DMS53 (cell line): ENCODE measurements at regions not wholly inside any gene's neighbourhood (a gene's known extent, or its start where the extent isn't known, plus 50 kb on each side); places are given as distances from the start of the nearest gene placed in this dataset.
A peak's percentile ranks its signal among the peaks of the same experiment; 100 is the strongest.
"Not testable (repeated sequence)": the region's sequence is repeated elsewhere in the genome, so short reads cannot be mapped to it uniquely, and the experiment has no call there.

Experiments
- DNase-seq: peaks from one replicate; lab custom pipeline; 2025; lab: John Stamatoyannopoulos, UW

DNA sequence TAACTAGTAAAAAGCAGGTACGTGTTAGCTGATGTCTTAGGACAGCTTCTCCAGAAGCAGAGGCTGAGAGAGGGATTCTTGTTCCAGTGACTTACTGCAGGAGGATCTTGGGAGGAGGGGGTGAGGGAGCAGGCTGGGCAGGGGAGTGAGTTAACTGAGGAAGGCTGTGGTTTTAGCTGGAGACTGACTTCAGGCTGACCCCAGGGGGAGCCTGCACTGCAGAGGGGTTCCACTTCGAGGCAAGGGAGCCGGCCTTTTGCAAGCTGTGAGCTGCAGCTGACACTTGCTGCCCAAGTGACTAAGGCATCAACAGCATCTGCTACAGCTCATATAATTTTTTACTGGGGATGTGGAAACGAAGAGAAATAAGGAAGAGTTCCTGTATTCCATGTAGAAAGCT lies 50.4 kb upstream of the SOD1 start:
- no peak for DNase-seq

DNA sequence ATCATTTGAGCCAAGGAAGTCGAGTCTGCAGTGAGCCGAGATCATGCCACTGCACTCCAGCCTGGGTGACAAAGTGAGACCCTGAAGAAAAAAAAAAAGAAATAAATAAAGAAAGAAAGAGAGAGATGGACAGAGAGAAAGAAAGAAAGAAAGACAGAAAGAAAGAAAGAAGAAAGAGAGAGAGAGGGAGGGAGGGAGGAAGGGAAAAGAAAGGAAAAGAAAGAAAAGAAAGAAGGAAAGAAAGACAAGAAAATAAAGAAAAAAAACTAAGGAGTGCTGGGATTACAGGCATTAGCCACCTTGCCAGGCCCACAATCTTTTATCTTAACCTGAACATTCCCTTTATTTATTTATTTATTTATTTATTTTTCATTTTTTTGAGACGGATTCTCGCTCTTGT lies 51.7 kb upstream of the SOD1 start:
- no peak for DNase-seq

DNA sequence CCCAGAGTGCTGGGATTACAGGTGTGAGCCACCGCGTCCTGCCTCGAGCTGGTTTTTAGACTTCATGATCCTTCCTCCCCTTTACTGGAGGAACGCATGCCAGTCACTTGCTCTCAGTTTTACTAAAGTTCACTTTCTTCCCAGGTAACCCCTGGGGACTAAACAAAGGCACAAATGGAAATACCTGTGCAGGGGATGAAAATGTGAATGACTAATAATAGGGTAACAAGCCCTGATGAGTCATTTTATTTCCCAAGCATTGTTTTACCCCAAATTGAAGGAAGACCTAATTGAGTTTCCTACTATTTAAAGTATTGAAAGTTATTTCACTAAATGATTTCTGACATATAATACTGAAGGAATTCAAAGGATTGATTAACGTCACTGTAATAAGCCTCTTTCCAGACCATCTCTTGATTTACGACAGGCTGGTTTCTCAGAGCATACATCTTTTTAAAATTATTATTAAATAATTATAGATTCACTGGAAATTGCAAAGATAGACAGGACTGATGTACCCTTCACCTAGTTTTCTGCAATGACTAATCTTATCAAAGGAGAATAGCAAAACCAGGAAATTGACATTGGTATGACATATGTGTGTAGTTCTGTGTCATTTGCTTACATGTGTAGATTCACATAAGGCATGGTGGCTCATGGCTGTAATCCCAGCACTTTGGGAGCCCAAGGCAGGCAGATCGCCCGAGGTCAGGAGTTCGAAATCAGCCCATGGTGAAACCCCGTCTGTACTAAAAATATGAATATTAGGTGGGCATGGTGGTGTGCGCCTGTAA lies 53.2 kb upstream of the SOD1 start:
- no peak for DNase-seq

DNA sequence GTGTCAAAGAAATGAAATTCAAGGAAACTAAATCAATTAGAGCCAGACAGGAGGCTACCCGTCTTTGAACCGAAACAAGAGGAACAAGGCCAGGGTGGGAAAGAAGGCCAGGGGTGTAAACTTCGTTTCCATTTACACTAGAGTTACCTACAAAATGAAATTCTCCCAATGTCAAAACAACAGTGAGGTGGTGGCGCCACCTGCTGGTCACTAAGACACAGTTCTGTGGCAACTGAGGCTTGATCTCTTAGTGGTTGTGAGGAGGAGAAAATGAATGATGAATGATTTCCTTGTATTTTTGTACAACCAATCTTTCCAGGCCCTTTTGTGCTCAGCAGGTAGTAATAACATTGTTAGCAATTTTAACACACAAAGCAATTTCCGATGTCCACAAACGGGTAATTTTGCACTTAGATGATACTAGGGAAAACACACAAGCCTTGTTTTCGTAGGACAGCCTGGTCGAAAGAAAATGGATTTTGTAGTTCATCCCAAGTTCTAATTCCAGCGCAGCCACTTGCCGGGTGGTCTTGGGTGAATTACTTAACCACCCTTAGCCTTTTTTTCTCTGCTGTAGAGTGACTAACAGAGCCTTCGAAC lies 54.8 kb upstream of the SOD1 start:
- peak; percentile 78 for DNase-seq

DNA sequence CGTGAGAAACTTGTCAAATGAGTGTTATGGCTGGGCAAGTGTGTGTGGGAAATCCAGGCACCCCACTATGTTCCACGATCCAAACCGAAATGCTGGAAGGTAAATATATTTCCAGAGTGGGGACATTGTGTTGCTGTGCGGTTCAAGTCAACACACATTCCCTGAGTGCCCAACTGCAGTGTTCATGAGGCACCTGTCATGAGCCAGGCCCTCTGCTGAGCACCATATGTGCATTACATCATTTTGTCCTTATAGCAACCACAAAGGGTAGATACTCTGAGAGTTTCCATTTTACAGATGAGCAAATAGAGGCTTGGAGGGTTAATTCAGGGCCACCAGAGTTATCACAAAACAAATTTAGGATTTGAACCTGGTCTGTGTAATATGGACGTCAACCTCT lies 59.9 kb upstream of the SOD1 start:
- DNase-seq, result no peak

DNA sequence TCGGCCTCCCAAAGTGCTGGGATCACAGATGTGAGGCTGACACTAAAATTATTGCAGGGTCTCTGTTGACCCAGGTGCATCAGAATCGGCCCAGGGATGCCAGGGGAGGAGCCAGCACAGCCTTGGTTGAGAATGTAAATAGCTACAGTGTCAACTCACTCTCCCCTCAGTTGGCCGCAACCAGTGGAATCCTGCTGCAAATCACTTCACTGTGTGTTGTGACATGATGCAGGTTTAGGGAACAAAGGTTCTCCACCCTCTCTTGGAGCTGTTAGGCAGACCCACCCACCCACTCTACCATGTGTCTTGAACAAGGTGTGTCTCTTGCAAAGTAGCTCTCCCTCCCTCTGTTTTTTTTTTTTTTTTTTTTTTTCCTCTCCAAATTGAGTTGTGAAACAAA lies 60.5 kb upstream of the SOD1 start:
- DNase-seq, result no peak

DNA sequence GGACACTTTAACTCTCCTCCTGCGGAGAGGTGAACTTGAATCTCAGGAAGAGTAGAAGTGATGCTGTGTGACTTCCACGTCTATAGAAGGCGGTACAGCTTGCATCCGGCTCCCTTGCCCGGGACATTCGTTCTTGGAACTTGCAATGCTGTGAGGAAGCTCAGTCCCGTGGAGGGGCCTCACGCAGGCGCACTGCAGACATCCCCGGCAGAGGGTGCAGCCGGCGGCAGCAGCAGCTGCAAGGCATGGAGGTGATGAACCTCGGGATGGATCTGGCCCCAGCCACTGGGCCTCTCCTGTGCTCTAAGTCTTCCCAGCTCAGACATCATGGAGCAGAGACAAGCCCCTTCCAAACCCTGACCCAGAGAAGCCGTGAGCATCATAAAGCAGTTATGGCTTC lies 61.8 kb upstream of the SOD1 start:
- DNase-seq, result peak; percentile 67

DNA sequence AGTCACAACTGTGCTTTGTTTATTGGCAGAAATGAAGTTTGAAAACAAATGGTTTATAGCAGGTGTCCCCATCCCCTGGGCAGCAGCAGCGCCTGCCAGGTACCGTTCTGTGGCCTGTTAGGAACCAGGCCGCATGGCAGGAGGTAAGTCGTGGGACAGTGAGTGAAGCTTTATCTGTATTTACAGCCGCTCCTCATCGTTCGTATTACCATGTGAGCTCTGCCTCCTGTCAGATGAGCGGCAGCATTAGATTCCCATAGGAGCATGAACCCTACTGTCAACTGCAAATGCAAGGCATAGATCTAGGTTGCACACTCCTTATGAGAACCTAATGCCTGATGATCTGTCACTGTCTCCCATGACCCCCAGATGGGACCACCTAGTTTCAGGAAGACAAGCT lies 63.4 kb upstream of the SOD1 start:
- no peak for DNase-seq

DNA sequence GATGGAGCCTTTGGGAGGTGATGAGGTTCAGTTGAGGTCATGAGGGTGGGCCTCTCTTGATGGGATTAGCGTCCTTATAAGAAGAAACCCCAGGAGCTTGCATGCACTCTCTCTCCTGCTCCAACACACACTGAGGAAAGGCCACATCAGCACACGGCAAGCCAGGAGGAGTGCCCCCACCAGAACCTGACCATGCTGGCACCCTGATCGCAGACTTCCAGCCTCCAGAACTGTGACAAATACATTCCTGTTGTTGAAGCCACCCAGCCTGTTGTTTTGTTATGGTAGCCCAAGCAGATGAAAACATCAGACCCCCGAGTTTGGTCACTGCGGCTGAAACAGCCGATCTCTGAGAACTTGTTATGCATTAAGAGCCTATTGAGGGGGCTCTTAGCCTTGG lies 64.8 kb upstream of the SOD1 start:
- no peak for DNase-seq

DNA sequence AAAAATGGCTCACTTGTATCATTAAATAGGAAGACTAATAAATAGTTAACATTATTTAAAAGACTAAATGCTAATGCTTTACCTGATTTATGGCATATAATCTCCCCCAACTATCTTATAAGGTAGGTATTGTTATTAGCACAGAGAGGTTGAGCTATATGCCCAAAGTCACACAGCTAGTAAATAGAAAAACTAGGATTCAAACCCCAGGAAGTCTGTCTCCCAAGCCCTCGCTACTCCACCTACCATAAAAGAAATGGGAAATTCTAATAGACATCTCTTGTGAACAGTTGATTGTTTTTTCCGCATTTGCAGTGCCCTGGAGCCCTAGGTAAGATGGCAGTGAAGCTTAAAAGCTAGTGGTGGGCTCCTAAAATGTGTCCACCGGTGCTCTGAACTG lies 65.2 kb upstream of the SOD1 start:
- DNase-seq, result no peak

DNA sequence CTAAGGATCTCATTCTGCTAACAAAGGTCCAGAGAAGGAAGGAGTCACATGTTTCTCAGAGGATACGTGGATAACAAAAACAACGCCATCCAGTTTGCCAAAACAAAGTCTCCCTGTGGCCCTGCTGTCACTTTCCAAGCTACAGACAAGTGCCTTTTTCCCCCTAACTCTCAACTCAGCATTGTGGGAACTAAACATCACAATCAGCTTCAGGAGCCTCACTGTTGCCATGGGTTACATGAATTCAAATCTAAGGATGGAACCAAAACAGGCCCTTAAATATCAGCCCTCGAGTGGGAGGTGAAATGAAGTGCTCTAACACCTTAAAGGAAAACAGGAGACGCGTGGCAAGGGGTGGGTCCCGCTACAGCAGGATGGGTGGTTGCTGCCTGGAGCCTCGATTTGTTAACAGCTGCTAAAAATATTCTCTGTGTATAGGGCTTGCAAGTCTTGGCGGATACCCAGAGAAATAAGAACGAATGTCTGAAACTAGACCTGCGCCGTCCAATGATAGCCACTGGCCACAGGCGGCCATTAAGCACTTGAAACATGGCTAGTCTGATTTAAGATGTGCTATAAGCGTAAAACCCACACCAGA lies 66.4 kb upstream of the SOD1 start:
- DNase-seq, result no peak

DNA sequence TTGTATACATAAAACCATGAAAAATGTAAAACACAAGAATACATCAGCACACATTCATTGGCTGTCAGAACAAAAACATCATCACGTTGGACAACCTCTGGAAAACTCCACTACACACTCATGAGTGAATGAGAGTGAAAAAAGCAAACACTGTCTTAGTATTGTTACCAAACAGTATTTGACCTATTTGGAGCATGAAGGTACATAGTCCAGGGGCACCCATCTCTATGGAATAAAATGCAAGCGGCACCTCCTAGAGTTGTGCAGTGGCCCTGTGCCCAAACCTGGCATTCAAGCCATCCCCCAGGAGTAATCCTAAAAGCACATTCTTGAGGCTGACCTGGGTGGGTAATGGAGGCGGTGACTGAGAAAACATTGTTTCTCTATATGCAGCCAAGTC lies 67.0 kb upstream of the SOD1 start:
- DNase-seq, result no peak

DNA sequence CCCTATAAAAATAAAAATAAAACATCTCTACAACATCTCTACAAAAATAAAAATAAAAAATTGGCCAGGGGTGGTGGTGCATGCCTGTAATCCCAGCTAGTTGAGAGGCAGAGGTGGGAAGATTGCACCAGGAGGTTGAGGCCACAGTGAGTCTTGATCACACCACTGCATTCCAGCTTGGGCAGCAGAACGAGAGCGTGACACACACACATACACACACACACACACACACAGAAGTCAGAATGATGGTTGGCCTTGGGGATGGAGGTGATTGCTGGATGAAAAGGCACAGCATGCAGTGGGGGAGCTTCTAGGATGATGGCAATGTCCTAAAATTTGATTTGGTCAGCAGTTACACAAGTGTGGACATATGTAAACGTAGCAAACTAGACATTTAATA lies 69.7 kb upstream of the SOD1 start:
- DNase-seq, result no peak

DNA sequence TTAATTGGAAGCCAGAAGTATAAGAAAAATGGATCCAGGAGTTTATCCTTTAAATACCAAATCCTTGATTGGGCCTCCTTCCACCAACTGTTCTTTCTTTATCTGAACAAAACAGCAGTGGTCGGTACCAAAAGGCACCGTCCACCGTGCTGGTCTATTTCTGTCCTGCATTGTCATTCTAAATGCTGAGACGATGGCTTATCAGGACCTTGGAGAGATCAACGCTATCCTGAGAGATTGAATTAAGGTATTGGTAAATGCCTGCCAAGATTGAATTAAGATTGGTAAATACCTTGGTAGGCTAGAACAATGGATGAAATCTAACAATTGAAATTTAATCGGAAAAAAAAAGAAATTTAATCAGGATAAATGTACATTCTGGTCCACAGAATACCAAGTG lies 73.4 kb upstream of the SOD1 start:
- DNase-seq, result no peak

DNA sequence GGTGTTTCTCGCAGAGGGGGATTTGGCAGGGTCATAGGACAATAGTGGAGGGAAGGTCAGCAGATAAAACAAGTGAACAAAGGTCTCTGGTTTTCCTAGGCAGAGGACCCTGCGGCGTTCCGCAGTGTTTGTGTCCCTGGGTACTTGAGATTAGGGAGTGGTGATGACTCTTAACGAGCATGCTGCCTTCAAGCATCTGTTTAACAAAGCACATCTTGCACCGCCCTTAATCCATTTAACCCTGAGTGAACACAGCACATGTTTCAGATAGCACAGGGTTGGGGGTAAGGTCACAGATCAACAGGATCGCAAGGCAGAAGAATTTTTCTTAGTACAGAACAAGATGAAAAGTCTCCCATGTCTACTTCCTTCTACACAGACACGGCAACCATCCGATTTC lies 75.6 kb upstream of the SOD1 start:
- not testable (repeated sequence) for DNase-seq

DNA sequence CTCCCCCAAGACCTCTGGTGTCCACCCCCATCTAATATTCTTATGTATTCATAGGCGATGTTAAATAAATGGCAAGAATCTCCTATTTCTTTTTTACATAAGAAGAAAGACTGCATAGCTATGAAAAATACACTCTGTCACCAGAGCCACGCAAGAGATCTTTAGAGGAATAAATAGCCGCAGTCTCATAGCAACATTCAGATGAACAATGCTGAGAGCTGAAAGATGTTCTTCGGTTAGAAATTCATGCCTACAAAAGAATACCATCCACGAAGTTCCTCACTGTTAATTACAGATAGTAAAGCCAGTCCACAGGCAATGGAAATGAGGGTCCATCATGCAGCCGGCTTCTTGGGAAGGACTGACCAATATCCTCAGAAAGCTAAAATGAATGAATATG lies 76.0 kb upstream of the SOD1 start:
- no peak for DNase-seq

DNA sequence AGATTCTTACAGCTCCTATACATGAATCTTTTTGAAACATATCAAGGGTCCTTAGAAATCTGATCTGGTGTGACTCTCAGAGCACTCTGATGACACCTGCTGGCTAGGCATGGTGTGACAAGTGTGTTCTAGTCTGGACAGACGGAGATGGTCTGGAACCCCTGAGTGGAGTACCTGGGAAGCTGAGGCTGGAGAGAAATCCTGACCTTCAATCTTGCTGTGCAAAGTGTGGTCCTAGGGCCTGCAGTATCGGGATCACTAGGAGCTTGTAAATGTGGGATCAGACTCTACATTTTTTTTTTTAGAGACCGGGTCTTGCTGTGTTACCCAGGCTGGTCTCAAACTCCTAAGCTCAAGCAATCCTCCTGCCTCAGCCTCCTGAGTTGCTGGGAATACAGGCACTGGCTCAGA lies 78.6 kb upstream of the SOD1 start:
- peak; percentile 75 for DNase-seq

DNA sequence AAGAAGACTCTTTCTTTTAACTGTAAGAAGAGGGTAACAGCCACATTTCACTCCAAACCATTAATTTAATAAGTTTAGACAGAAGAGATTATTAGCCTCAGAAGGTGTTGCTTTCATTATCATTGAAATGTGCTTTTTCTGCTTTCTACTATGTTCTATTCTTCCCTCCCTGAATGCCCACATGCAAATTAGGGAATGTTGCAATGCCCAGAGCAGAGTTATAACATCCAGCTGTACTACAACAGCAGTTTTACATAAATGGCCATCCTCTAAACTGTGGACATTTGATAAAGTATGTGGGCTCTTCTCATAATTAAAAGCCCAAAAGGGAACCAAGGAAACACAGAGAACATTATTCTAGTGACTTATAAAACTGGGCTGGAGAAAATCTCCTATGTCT lies 82.2 kb upstream of the SOD1 start:
- DNase-seq, result no peak

DNA sequence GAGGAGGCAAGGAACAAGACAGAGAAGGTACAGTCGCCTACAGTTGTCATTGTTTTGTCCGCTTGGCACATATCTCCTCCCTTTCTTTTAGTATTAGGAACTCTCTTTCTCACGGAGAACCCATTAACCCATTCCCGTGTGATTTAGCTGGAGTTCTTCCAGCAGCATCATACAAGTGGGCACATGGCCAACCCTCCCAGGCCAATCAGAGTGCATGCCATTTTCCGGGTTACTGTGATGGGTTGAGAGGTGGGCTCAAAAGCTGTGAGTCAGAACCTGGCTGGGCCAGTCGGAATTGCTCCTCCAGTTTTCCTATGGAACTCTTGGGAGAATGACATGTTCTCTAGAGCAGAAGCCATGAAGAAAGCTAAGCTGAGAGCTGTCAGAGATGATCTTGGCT lies 83.1 kb upstream of the SOD1 start:
- no peak for DNase-seq

DNA sequence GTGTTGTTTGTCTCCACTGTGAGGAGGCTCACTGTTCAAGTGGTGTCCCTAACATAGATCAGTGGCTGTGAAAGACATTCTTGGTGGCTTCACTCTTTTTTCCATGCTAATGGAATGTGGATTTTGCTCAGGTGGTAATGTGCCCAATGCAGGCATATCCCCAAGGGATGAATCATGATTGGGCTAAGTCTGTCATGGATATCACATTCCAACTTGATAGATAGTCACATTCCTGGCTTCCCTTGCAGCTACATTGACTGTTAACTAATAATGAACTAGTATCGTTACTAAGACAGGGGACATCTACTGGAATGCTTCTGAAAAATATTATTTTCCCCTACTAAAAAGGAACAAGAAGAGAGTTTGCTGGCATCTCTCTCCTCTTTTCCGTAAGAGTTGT lies 86.3 kb upstream of the SOD1 start:
- DNase-seq, result no peak

DNA sequence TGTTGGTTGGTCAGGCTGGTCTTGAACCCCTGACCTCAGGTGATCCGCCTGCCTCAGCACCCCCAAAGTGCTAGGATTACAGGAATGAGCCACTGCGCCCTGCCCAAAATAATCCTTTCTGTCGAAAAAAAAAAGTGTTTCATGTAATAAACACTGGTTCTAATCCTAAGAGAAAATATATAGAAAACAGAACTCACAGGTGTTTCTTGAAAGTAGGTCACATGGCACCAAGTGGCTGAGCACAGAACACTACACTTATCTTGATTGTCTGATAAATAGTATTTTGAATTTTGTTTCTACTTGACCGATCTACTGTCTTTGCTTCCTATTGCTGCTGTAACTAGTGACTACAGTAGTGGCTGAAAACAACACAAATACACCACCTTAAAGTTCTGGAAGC lies 87.6 kb upstream of the SOD1 start:
- DNase-seq, result no peak

DNA sequence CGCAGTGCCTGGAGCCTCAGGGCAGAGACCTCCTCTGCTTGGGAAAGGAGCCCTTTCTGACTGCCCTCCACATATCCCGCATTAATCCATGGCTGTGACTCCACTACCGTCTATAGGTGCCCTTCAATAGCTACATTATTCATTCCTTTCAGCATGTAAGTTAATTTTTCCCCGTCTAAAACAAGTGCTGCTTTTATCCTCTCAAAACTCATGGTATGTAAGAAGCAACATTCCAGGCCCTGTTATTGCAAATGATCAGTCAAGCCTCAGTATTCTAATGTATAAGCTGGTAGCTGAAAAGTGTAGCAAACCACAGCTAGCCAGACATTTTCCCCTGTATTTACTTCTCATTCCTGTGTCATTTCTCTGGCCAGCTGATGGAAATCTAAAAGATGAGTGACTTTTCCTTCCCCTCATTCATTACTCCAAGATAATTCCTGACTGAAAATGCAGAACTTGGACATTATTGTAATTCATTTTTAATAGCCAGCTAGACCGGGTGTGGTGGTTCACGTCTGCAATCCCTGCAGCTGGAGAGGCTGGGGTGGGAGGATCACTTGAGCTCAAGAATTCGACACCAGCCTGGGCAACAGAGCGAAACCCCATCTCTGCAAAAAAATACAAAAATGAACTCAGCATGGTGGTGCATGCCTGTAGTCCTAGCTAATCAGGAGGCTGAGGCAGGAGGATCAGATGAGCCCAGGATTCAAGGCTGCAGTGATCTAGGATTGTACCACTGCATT lies 88.5 kb upstream of the SOD1 start:
- no peak for DNase-seq

DNA sequence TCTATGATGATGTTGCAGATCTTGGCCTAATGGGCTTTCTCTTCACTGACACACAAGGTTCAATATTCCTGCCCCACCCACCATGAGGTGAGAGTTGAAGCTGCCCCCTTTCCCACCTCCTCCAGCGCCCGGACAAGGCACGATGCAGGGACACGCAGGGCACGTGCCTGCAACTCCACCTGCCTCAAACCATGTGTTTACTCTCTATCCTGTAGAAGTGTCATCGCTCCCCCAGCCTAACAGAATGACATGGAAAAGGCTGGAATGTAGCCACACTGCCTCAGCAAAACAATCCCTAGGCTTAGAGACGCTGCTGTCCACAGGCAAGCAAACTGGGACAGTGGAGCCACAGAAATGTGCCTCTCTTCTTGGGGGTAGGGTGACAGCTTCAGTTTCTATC lies 92.9 kb upstream of the SOD1 start:
- peak; percentile 57 for DNase-seq
